ENCODE measurements at regions not wholly inside any gene's neighbourhood (a gene's known extent, or its start where the extent isn't known, plus 50 kb on each side); places are given as distances from the start of the nearest gene placed in this dataset.

DNA sequence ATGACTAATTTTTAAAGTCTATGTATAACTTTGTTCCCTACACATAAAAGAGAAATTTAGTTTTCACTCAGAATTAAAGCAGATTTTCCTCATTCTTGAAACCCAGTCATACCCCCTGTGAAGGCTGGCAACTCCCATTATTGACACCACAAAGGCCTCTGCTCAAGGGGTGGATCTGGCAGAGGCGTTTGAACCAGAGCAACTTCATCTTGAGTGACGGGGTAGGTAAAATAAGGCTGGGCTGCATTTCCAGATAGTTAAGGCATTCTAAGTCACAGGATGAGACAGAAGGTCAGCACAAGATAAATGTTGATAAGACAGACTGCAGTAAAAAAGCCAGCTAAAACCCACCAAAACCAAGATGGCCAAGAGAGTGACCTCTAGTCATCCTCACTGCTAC lies 177.2 kb upstream of the OR13F1 start:
- TF ChIP-seq, protein P1, sequence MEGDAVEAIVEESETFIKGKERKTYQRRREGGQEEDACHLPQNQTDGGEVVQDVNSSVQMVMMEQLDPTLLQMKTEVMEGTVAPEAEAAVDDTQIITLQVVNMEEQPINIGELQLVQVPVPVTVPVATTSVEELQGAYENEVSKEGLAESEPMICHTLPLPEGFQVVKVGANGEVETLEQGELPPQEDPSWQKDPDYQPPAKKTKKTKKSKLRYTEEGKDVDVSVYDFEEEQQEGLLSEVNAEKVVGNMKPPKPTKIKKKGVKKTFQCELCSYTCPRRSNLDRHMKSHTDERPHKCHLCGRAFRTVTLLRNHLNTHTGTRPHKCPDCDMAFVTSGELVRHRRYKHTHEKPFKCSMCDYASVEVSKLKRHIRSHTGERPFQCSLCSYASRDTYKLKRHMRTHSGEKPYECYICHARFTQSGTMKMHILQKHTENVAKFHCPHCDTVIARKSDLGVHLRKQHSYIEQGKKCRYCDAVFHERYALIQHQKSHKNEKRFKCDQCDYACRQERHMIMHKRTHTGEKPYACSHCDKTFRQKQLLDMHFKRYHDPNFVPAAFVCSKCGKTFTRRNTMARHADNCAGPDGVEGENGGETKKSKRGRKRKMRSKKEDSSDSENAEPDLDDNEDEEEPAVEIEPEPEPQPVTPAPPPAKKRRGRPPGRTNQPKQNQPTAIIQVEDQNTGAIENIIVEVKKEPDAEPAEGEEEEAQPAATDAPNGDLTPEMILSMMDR (IDR thresholded peaks at IDR 0.05; ENCODE audit: insufficient read depth, low read depth, low read length): no peak
- no peak for TF ChIP-seq EZH2 (IDR thresholded peaks at IDR 0.05; ENCODE audit: insufficient read depth, low read length)
